GM12878 (cell line): ENCODE measurements at regions not wholly inside any gene's neighbourhood (a gene's known extent, or its start where the extent isn't known, plus 50 kb on each side); places are given as distances from the start of the nearest gene placed in this dataset.

ENCODE experiments used
- ATAC-seq: fragments of 200-7000 bp; cut with Tn5 transposase; 3 replicates; pipeline ENCODE4 v1.9.1; 2020; ENCODE audit warnings: mild to moderate bottlenecking, moderate library complexity
- BruUV-seq: library from RNA; stranded (reverse); fragments of 400-500 nt; replicated peaks from 2 replicates; lab custom pipeline; 2021; lab: Mats Ljungman, UMichigan
- CTCF ChIA-PET: fragments of 300-600 bp; sonication (Branson Sonifier 250); formaldehyde crosslinking; extraction: SDS; loops from one replicate; lab custom pipeline; 2021; ENCODE audit warnings: inconsistent platforms; lab: Yijun Ruan, JAX
- POLR2A ChIA-PET: fragments of 350-600 bp; formaldehyde crosslinking; extraction: SDS; loops from one replicate; lab custom pipeline; 2021; ENCODE audit warnings: inconsistent platforms; lab: Charles Lee
- RAD21 ChIA-PET: fragments of 300-600 bp; sonication (Branson Sonifier 250); formaldehyde crosslinking; loops from one replicate; lab custom pipeline; 2023; ENCODE audit warnings: antibody characterized with exemption; ENCODE audit not compliant: unreplicated experiment; lab: Charles Lee
- SMC1A ChIA-PET: fragments of 300-600 bp; sonication (Branson Sonifier 250); formaldehyde crosslinking; loops from one replicate; lab custom pipeline; 2023; ENCODE audit not compliant: unreplicated experiment, uncharacterized antibody; lab: Charles Lee
- DNase-seq: peaks from one replicate; pipeline ENCODE4 v3.0.0-alpha.2; 2011; ENCODE audit warnings: low read depth, low spot score
- FAIRE-seq: peaks from 3 replicates; lab custom pipeline; 2011; peaks lifted over from hg19 to GRCh38; lab: Jason Lieb, UNC
- H2AFZ ChIP-seq: 2 replicates; pipeline ENCODE4 v1.6.0; 2011; ENCODE audit warnings: low read depth, low read length, control low read depth; ENCODE audit not compliant: control insufficient read depth
- H3K27ac ChIP-seq: 2 replicates; pipeline ENCODE4 v1.5.1; 2011; ENCODE audit warnings: control low read depth; ENCODE audit not compliant: control insufficient read depth, insufficient read depth
- H3K27me3 ChIP-seq, 2 experiments: replicated peaks in 1 of 2; 2 replicates each; pipeline versions ENCODE4 v1.6.0 to v1.6.1; 2011; ENCODE audit warnings: low read length in 1 of 2; ENCODE audit not compliant: control insufficient read depth in 2 of 2, insufficient read depth in 2 of 2
- H3K36me3 ChIP-seq, 2 experiments: 2 replicates each; pipeline ENCODE4 v1.5.1; 2011; ENCODE audit warnings: low read length in 1 of 2; ENCODE audit not compliant: control insufficient read depth in 2 of 2, insufficient read depth in 2 of 2
- H3K4me1 ChIP-seq: 2 replicates; pipeline ENCODE4 v1.6.1; 2011; ENCODE audit warnings: mild to moderate bottlenecking, low read length, moderate library complexity, mixed read lengths; ENCODE audit not compliant: control insufficient read depth, insufficient read depth
- H3K4me2 ChIP-seq: 2 replicates; pipeline ENCODE4 v1.6.0; 2011; ENCODE audit warnings: control low read depth; ENCODE audit not compliant: control insufficient read depth, insufficient read depth
- H3K4me3 ChIP-seq: fragments of 200-600 bp; sonication (generic); 2 replicates; pipeline ENCODE4 v1.5.1; 2016
- H3K79me2 ChIP-seq: 2 replicates; pipeline ENCODE4 v1.6.0; 2011; ENCODE audit warnings: low read length; ENCODE audit not compliant: control insufficient read depth, insufficient read depth
- H3K9ac ChIP-seq: 2 replicates; pipeline ENCODE4 v1.8.0; 2011; ENCODE audit warnings: low read length, control low read depth, mixed read lengths; ENCODE audit not compliant: control insufficient read depth, insufficient read depth
- H3K9me3 ChIP-seq: replicated peaks from 3 replicates; pipeline ENCODE4 v1.5.1; 2011; ENCODE audit warnings: mild to moderate bottlenecking, low read length; ENCODE audit not compliant: control insufficient read depth, insufficient read depth
- H4K20me1 ChIP-seq: 2 replicates; pipeline ENCODE4 v1.6.0; 2011; ENCODE audit not compliant: control insufficient read depth, insufficient read depth
- ASH2L ChIP-seq: fragments of 300-600, 200-600 bp; sonication (generic); IDR thresholded peaks from 2 replicates; pipeline ENCODE4 v1.6.1; 2017; ENCODE audit warnings: low read depth, mild to moderate bottlenecking, borderline replicate concordance
- CREB1 ChIP-seq: IDR thresholded peaks from 2 replicates; pipeline ENCODE4 v1.6.1; 2012; ENCODE audit warnings: low read depth, mild to moderate bottlenecking, inconsistent platforms
- FOXK2 ChIP-seq: fragments of 450-650 bp; IDR thresholded peaks from 2 replicates; pipeline ENCODE4 v1.6.1; 2017; ENCODE audit warnings: mild to moderate bottlenecking, moderate library complexity
- NR2C2 ChIP-seq: IDR thresholded peaks from 2 replicates; pipeline ENCODE4 v1.6.1; 2011; ENCODE audit warnings: borderline replicate concordance, low read depth; ENCODE audit not compliant: control insufficient read depth, insufficient read length
- PAX5 ChIP-seq: IDR thresholded peaks from 2 replicates; pipeline ENCODE4 v1.6.1; 2011; ENCODE audit warnings: low read depth, low read length, borderline replicate concordance
- PAX8 ChIP-seq: fragments of 450-650 bp; IDR thresholded peaks from 2 replicates; pipeline ENCODE4 v1.6.1; 2017; ENCODE audit warnings: mild to moderate bottlenecking, moderate library complexity
- SMC3 ChIP-seq: IDR thresholded peaks from 2 replicates; pipeline ENCODE4 v1.6.1; 2011; ENCODE audit warnings: low read length, improper control_type of control experiment, borderline replicate concordance
- SREBF1 ChIP-seq: IDR thresholded peaks from 2 replicates; pipeline ENCODE4 v1.6.1; 2012; ENCODE audit warnings: mild to moderate bottlenecking, low read length
- SREBF2 ChIP-seq: IDR thresholded peaks from 2 replicates; pipeline ENCODE4 v1.6.1; 2012; ENCODE audit warnings: mild to moderate bottlenecking, low read length
- STAT1 ChIP-seq: fragments of 450-650 bp; conservative IDR thresholded peaks from 2 replicates; pipeline ENCODE4 v1.6.1; 2014; ENCODE audit warnings: antibody characterized with exemption, mild to moderate bottlenecking
- ZBTB11 ChIP-seq: fragments of 450-650 bp; formaldehyde crosslinking; IDR thresholded peaks from 2 replicates; pipeline ENCODE4 v1.5.0; 2022; ENCODE audit warnings: mild to moderate bottlenecking, missing genetic modification characterization
- ZBTB4 ChIP-seq: fragments of 450-650 bp; formaldehyde crosslinking; IDR thresholded peaks from 2 replicates; pipeline ENCODE4 v1.4.0; 2022; ENCODE audit warnings: mild to moderate bottlenecking, moderate library complexity
- ZNF207 ChIP-seq: fragments of 450-650 bp; IDR thresholded peaks from 2 replicates; pipeline ENCODE4 v1.6.1; 2014; ENCODE audit warnings: antibody characterized with exemption, mild to moderate bottlenecking, borderline replicate concordance
- ZNF687 ChIP-seq: fragments of 450-650 bp; IDR thresholded peaks from 2 replicates; pipeline ENCODE4 v1.6.1; 2017; ENCODE audit warnings: mild to moderate bottlenecking, moderate library complexity
- ZSCAN29 ChIP-seq: fragments of 450-650 bp; IDR thresholded peaks from 2 replicates; pipeline ENCODE4 v1.6.1; 2017; ENCODE audit warnings: mild to moderate bottlenecking, moderate library complexity
- WGBS: methylation state at CpG from one replicate; pipeline ENCODE4 v1.1.6; 2016; ENCODE audit warnings: low lambda C conversion rate; ENCODE audit not compliant: insufficient replicate concordance, insufficient coverage; ENCODE audit errors: missing lambda C conversion rate; 5-methylcytosine and 5-hydroxymethylcytosine counted together
- in situ Hi-C: fragments of 300-500 bp; cut with MboI; formaldehyde crosslinking; loops from 9 replicates; pipeline ENCODE4 v1.14.3; 2018; ENCODE audit warnings: mixed read lengths
- intact Hi-C: fragments of 100-400 bp; cut with micrococcal nuclease; formaldehyde crosslinking; loops from one replicate; pipeline ENCODE4 v1.14.2; 2022; ENCODE audit not compliant: unreplicated experiment

GRCh38 chr22:23401111-23401909 lies 178.8 kb downstream of the IGLL1 start:
- Histone ChIP-seq H3K27me3 (no peaks in the 10 kb centered on the region), H3K27ac (no peak overlapping the region), H4K20me1 (no peaks in the 10 kb centered on the region), H3K4me3 (no peak overlapping the region), H3K36me3 (no peaks in the 10 kb centered on the region), H3K4me1 (no peaks in the 10 kb centered on the region), H3K79me2 (no peaks in the 10 kb centered on the region), H3K9ac (no peak overlapping the region), H3K4me2 (no peak overlapping the region), H3K9me3 (no peaks in the 10 kb centered on the region), H2AFZ (no peak overlapping the region)
- in situ Hi-C loops = no loop called here
- intact Hi-C loops = no loop called here
- FAIRE-seq (no peak), DNase-seq (no peak), ATAC-seq (no peak)
- SMC1A ChIA-PET = no interaction called here
- RAD21 ChIA-PET = no interaction called here
- BruUV-seq = no TSS peak
- WGBS = 49% methylated on average over 18 of the region's 20 CpGs
- POLR2A ChIA-PET = no interaction called here
- CTCF ChIA-PET = no interaction called here
- TF ChIP-seq ZBTB11 (CRISPR knock-in tag) (no peak), CREB1 (no peak), FOXK2 (no peak), SREBF1 (no peak), PAX5 (no peak), SREBF2 (no peak), ZNF207 (no peak), ZBTB4 (CRISPR knock-in tag) (no peak), ZNF687 (no peak), SMC3 (no peak), ZSCAN29 (no peak), ASH2L (no peak), STAT1 (no peak), NR2C2 (no peak), PAX8 (no peak)
